ENCODE measurements at regions not wholly inside any gene's neighbourhood (a gene's known extent, or its start where the extent isn't known, plus 50 kb on each side); places are given as distances from the start of the nearest gene placed in this dataset.
A peak's percentile ranks its signal among the peaks of the same experiment; 100 is the strongest.

- intact Hi-C loops (cut with DNase I), result no loop called here
- 21% methylated on average over 6 of the region's 6 CpGs for WGBS (ENCODE audit: insufficient coverage, low coverage, low lambda C conversion rate, missing lambda C conversion rate)
Measured at GRCh38 chr12:127083008-127083949, 1183.7 kb upstream of the TMEM132C start.

DNA sequence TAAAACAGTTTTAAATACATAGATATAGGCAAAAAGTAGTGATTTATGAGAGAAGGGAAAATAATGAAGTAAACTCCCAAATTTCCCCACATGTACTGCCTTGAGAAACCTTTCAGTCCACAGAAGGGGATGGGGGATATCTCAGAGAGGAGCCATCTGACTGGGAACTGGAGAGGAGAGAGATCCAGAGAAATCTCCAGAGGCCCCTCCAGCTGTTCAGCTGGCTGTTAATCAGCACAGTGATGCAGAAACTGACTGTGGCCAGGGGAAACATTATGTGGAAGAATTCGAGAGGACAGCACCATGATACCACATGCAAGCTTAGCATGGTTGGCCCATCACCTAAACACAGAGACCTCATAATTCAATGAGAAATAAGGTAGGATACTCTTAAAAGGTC is 1165.9 kb upstream of the TMEM132C start:
- ATAC-seq (no peak), DNase-seq (no peak)
- intact Hi-C loops (cut with DNase I), result loop anchor here in 1 of 2 donors (10.0 kb wide), 1 partner anchor 194 kb away; no protein-coding TSS in a partner anchor
- H3K4me3 ChIP-seq, result no peak overlapping the region
- WGBS (ENCODE audit: insufficient coverage, low coverage, low lambda C conversion rate, missing lambda C conversion rate), result 90% methylated on average over 1 of the region's 1 CpG
- TF ChIP-seq, protein P1, sequence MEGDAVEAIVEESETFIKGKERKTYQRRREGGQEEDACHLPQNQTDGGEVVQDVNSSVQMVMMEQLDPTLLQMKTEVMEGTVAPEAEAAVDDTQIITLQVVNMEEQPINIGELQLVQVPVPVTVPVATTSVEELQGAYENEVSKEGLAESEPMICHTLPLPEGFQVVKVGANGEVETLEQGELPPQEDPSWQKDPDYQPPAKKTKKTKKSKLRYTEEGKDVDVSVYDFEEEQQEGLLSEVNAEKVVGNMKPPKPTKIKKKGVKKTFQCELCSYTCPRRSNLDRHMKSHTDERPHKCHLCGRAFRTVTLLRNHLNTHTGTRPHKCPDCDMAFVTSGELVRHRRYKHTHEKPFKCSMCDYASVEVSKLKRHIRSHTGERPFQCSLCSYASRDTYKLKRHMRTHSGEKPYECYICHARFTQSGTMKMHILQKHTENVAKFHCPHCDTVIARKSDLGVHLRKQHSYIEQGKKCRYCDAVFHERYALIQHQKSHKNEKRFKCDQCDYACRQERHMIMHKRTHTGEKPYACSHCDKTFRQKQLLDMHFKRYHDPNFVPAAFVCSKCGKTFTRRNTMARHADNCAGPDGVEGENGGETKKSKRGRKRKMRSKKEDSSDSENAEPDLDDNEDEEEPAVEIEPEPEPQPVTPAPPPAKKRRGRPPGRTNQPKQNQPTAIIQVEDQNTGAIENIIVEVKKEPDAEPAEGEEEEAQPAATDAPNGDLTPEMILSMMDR (IDR thresholded peaks at IDR 0.05), result no peak
- TF ChIP-seq POLR2A (IDR thresholded peaks at IDR 0.05), result no peak
- no peaks in the 10 kb centered on the region for H3K27me3 ChIP-seq
- H3K9me3 ChIP-seq, result no peaks in the 10 kb centered on the region
- no peak overlapping the region for H3K27ac ChIP-seq
- H3K4me1 ChIP-seq, result no peaks in the 10 kb centered on the region
- H3K36me3 ChIP-seq, result no peaks in the 10 kb centered on the region

More at GRCh38 chr12:127083008-127083949, 1183.7 kb upstream of the TMEM132C start:
- Histone ChIP-seq H3K9me3 (no peaks in the 10 kb centered on the region), H3K36me3 (no peaks in the 10 kb centered on the region), H3K27me3 (no peaks in the 10 kb centered on the region), H3K4me1 (peaks cover 0 to 10% (median 5%) of the 10 kb centered on the region in 4 donors), H3K4me3 (peak overlapping the region; percentile 1 to 49 (median 40)), H3K27ac (peak overlapping the region in 1 of 3 donors; percentile 24)
- no peak for DNase-seq
- peak; percentile 88 to 97 (median 92) for ATAC-seq
- TF ChIP-seq, protein P1 (IDR thresholded peaks at IDR 0.05), result no peak
- TF ChIP-seq POLR2A (IDR thresholded peaks at IDR 0.05), result no peak

GRCh38 chr12:127106041-127106440 is 1160.9 kb upstream of the TMEM132C start:
- Histone ChIP-seq H3K27me3 (no peaks in the 10 kb centered on the region), H3K4me3 (no peak overlapping the region), H3K27ac (no peak overlapping the region), H3K36me3 (no peaks in the 10 kb centered on the region), H3K9me3 (no peaks in the 10 kb centered on the region), H3K4me1 (no peaks in the 10 kb centered on the region)
- TF ChIP-seq POLR2A (IDR thresholded peaks at IDR 0.05), result no peak
- ATAC-seq (no peak), DNase-seq (no peak)
- WGBS (ENCODE audit: insufficient coverage, low coverage, low lambda C conversion rate, missing lambda C conversion rate), result 85% methylated on average over 3 of the region's 3 CpGs
- intact Hi-C loops (cut with DNase I), result loop anchor here in 1 of 2 donors (10.0 kb wide), 1 partner anchor 189 kb away; no protein-coding TSS in a partner anchor

- intact Hi-C loops (cut with DNase I), result loop anchor here in 1 of 2 donors (10.0 kb wide), 1 partner anchor 188 kb away; no protein-coding TSS in a partner anchor
- Histone ChIP-seq H3K4me3 (no peak overlapping the region), H3K27ac (no peak overlapping the region), H3K27me3 (no peaks in the 10 kb centered on the region), H3K9me3 (no peaks in the 10 kb centered on the region), H3K4me1 (no peaks in the 10 kb centered on the region), H3K36me3 (no peaks in the 10 kb centered on the region)
- WGBS (ENCODE audit: insufficient coverage, low coverage, low lambda C conversion rate, missing lambda C conversion rate), result 45% methylated on average over 1 of the region's 1 CpG
- ATAC-seq, result no peak
- TF ChIP-seq, protein P1 (IDR thresholded peaks at IDR 0.05), result no peak
- no peak for TF ChIP-seq POLR2A (IDR thresholded peaks at IDR 0.05)
- DNase-seq, result no peak
Measured at GRCh38 chr12:127106697-127107096, 1160.3 kb upstream of the TMEM132C start.

DNA sequence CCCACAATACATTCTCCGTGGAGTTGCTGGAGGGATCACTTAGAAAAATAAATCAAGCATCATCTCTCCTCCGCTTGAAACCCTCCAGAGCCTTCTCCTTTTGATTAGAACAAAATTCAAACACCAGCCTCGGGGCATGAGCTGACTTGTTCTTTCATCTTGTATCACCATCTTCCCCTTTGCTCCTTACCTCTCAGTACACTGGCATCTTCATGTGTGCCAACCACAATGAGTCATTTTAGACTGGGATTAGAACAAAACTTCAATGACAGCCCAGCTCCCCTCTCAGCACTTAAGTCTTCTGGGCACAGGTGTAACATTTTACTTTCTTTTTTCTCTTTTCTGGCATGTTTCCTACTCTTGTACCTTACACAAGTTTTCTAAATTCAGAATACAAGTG is 1159.2 kb upstream of the TMEM132C start:
- TF ChIP-seq, protein P1 (IDR thresholded peaks at IDR 0.05), result no peak
- no peak for TF ChIP-seq POLR2A (IDR thresholded peaks at IDR 0.05)
- Histone ChIP-seq H3K4me3 (no peak overlapping the region), H3K9me3 (no peaks in the 10 kb centered on the region), H3K36me3 (no peaks in the 10 kb centered on the region), H3K4me1 (no peaks in the 10 kb centered on the region), H3K27ac (no peak overlapping the region), H3K27me3 (no peaks in the 10 kb centered on the region)
- ATAC-seq, result no peak
- intact Hi-C loops (cut with DNase I), result loop anchor here in 1 of 2 donors (10.0 kb wide), 1 partner anchor 187 kb away; no protein-coding TSS in a partner anchor
- no peak for DNase-seq
- 54% methylated on average over 3 of the region's 3 CpGs for WGBS (ENCODE audit: insufficient coverage, low coverage, low lambda C conversion rate, missing lambda C conversion rate)
